ENCODE measurements at regions not wholly inside any gene's neighbourhood (a gene's known extent, or its start where the extent isn't known, plus 50 kb on each side); places are given as distances from the start of the nearest gene placed in this dataset.

GRCh38 chr4:138299881-138300280 lies 57.7 kb upstream of the SLC7A11 start:
- no peak for DNase-seq

- DNase-seq, result no peak
These were observed 56.7 kb upstream of the SLC7A11 start for GRCh38 chr4:138298866-138299265.

GRCh38 chr4:138298431-138298830 lies 56.3 kb upstream of the SLC7A11 start:
- DNase-seq, result no peak

GRCh38 chr4:138297743-138298405 lies 55.7 kb upstream of the SLC7A11 start:
- no peak for DNase-seq

GRCh38 chr4:138292321-138292720 lies 50.2 kb upstream of the SLC7A11 start:
- DNase-seq, result no peak
